HUDEP-2 (cell line): ENCODE measurements at regions not wholly inside any gene's neighbourhood (a gene's known extent, or its start where the extent isn't known, plus 50 kb on each side); places are given as distances from the start of the nearest gene placed in this dataset.

Experiments used
- DNase-seq, 76 experiments: peaks; one replicate each; lab custom pipeline; 2025; ENCODE audit not compliant: unreplicated experiment in 76 of 76; lab: John Stamatoyannopoulos, UW

DNA sequence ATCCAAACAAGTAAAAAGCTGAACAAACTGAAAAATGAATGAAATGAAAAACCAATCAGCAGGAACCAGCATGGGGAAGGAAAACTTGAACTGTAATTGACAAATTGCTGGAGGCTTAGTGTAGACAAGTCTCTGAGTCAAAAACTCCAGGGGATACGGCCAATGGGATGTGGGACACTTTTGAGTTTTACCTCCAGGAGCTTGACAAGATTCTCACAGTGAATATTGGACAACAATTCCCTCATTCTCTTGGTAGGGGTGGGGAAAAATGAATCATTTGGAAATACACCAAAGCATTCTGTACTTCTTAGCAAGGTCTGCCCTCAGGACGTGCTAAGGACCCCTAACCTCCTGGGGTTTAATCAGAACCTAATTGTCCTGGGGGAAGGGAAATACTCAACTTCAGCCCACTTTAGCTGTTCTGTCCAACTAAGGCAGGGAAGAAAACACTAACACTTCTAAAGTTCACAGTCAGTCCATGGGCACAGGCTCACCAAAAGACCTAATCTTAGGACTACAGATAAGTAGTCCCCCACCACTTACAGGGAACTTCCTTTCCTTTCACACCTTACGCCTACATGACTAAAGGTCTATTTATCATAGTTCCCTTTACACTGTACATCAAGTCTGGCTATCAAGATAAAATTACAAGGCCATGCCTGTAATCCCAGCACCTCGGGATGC is 60.7 kb upstream of the CDC42BPA start:
- peak in 2 of 76 experiments; percentile 12 to 30 for DNase-seq

DNA sequence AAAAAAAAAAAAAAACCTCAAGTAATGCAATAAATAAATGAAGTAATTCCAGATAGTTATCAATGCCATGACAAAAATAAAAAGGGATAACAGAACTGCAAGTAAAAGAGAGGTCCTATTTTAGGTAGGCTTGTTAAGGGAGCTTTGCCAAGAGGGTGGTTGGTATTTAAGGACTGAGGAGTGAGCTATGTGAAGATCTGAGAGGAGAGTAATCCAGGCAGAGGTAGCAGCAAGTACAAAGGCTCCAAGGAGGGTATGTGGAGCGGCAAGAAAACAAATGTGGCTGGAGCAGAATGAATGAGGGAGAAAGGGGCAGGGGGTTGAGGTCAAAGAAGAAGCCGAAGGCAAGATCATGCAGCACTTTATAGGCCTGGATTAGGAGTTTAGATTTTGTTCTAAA is 59.9 kb upstream of the CDC42BPA start:
- no peak for DNase-seq

DNA sequence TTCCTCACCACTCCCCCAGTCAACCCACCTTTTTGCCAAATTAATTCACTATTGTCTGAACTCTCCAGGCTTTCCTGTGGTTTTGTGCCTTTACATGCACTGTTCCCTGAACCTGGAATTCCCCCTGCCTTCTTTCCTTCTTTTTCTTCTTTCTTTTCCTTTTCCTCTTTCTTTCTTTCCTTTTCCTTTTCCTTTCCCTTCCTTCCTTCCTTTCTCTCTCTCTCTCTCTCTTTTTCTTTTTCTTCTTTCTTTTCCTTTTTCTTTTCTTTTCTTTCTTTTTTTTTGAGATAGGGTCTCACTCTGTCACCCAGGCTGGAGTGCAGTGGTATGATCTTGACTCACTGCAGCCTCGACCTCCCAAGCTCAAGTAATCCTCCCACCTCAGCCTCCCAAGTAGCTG is 56.6 kb upstream of the CDC42BPA start:
- DNase-seq = no peak

DNA sequence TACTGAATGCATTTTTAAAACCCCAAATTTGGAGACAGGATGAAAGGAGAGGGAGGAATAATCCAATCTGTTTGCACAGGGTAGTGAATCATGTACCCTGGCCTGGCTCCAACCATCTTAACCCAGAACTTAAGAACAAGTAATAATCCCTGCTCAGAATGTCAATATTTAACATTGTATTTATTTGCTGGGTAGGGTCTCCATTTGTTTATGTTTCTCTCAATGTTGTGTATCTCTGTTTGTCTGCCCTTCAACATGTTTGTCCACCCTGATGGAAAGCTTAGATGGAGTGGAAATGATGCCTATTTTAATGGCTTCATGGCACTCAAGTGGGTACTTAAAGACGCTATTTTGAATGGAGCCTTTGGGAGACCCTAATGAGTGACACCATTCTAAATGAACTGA is 54.4 kb upstream of the CDC42BPA start:
- DNase-seq = no peak

DNA sequence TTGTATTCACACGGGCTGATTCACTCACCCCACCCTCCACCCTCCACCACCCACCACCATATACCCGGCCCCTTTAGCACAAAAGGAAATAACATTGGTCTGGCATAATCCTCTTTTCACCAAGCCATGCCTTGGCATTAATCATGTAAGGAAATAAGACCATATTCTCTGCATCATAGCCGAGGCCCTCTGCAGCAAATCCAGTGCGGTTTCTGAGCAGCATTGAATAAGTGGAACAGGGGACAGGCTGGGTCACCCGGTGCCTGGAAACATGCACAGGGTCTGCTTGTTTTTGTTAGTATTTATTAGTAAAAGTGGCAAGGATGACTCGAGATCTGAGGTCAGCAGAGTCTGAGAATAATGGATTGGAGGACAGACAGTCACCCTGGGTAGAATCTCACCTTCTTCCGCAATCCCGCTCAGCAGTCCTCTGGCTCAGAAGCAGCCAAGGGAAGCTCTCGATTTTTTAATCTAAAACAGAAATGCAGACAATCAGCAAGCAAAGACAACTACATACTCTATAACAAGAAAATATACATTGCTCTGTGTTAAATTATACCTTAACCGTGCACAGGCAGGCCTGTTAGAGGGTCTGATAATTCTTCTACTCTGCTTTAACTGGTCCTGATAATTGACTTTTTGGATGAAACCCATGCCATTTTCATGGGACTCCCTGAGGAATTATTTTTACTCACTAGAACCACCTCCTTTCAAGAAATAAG is 52.4 kb upstream of the CDC42BPA start:
- no peak for DNase-seq

DNA sequence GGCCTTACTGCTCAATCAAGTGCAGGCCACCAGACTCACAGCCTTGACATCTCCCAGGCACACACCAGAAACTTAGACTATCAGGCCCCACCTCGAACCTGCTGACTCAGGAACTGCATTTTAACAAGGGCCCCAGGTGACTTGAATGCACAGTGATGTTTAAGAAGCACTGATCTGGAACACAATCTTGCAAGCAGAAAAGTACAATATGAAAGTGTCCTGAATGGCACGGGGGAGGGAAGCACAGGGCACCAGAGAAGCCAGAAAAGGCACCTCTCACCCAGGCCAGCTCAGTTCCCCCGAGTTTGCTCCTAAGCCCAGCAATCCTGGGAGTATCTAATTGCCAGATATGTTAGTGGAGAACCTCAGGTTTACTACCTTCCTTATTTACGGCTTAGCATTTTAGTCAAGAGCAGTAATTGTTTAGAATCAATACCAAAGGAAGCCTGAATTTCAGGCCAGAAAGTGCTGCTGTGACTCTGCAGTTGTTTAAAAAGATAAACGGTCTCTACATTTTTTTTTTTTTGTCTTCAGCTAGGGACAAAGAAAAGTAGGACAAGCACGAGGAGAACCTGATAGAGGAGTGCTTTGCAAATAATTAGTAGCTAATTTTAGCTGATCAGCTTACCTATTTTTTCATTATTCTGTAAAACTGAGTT is 50.9 kb upstream of the CDC42BPA start:
- DNase-seq = peak in 18 of 76 experiments; percentile 4 to 51 (median 19)
